Uterus (tissue), 3 donors: ENCODE measurements at regions not wholly inside any gene's neighbourhood (a gene's known extent, or its start where the extent isn't known, plus 50 kb on each side); places are given as distances from the start of the nearest gene placed in this dataset.

ENCODE experiments used
- DNase-seq, 2 donors: peaks; one replicate each; pipeline ENCODE4 v3.0.0-alpha.2; 2019 to 2020
- H3K27ac ChIP-seq, 2 donors: fragments of 200-600 bp; sonication (generic); 1 replicate in 1 of 2; 2 replicates in 1 of 2; pipeline ENCODE4 v1.5.1; 2016 to 2018
- H3K27me3 ChIP-seq, 2 donors: fragments of 200-600 bp; sonication (generic); one replicate each; pipeline ENCODE4 v1.5.1; 2018 to 2019; ENCODE audit warnings: control low read depth in 1 of 2
- H3K36me3 ChIP-seq, 2 donors: fragments of 200-600 bp; sonication (generic); one replicate each; pipeline ENCODE4 v1.5.1; 2019; ENCODE audit warnings: control low read depth in 1 of 2
- H3K4me1 ChIP-seq, 2 donors: fragments of 200-600 bp; sonication (generic); one replicate each; pipeline ENCODE4 v1.5.1; 2018 to 2019; ENCODE audit warnings: control low read depth in 1 of 2
- H3K4me3 ChIP-seq, 2 donors: fragments of 200-600 bp; sonication (generic); 1 replicate in 1 of 2; 2 replicates in 1 of 2; pipeline ENCODE4 v1.5.1; 2018 to 2019; ENCODE audit warnings: mild to moderate bottlenecking in 1 of 2
- H3K9me3 ChIP-seq, 2 donors: fragments of 200-600 bp; sonication (generic); one replicate each; pipeline ENCODE4 v1.5.1; 2019; ENCODE audit warnings: control low read depth in 1 of 2
- POLR2A ChIP-seq, 2 donors: fragments of 450-650 bp; IDR thresholded peaks; one replicate each; pipeline ENCODE4 v1.6.1; 2016; ENCODE audit warnings: antibody characterized with exemption in 2 of 2, mild to moderate bottlenecking in 1 of 2, moderate library complexity in 1 of 2
- intact Hi-C: fragments of 100-400 bp; cut with DNase I; formaldehyde crosslinking; loops from one replicate; pipeline ENCODE4 v1.15.1; 2023; ENCODE audit warnings: low total_unique reads
- TF ChIP-seq, protein P1 (sequence below), 4 experiments: fragments of 200-600 bp in 2 of 4; fragments of 450-650 bp in 2 of 4; sonication (generic) in 2 of 4; IDR thresholded peaks; one replicate each; pipeline ENCODE4 v1.5.1; 2016 to 2019; ENCODE audit warnings: antibody characterized with exemption in 4 of 4, mild to moderate bottlenecking in 2 of 4, moderate library complexity in 1 of 4
- donor health status: DM: yes; HTN: yes; CAD: no.

DNA sequence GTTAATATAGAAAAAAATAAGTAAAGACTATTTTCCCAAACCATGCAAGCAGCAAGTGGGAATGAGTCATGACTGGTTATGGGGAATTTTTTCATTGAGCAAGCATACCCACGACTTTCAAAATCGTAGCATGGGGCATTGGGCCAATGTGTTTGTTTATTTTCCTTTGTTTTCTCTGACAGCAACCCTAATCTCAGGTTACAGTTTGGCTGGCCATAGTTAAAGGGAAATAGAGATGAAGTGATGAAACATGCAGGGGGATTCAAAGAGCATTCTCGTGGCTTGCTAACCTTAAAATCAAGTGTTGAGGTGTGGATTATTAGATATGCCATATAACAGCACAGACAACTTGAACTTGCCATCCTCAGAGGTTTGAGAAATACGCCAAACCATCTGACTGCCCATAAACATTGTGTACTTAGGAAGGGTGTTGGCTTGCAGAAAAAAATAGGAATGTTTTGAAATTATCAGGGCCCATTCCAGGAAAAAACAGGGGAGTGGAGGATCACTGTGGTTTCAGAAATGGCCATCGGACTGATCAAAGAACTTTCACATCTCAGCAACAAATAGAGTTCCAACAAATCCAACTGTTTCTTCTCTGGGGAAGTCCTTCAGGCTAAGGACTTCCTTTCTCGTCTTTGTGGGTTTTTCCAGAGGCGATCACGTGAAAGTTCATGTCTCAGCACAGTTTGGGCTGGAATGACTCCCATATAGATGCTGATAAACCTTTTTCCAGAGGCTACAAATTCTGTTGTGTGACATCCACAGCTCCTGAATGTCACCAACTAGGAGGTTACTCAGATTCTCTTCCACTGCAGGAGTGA is 259.1 kb downstream of the SYK start:
- H3K27me3 ChIP-seq = no peaks in the 10 kb centered on the region
- no peak overlapping the region for H3K4me3 ChIP-seq
- peaks cover 0 to 9% of the 10 kb centered on the region in 2 donors for H3K4me1 ChIP-seq
- no peak for TF ChIP-seq POLR2A (IDR thresholded peaks at IDR 0.05)
- TF ChIP-seq, protein P1, sequence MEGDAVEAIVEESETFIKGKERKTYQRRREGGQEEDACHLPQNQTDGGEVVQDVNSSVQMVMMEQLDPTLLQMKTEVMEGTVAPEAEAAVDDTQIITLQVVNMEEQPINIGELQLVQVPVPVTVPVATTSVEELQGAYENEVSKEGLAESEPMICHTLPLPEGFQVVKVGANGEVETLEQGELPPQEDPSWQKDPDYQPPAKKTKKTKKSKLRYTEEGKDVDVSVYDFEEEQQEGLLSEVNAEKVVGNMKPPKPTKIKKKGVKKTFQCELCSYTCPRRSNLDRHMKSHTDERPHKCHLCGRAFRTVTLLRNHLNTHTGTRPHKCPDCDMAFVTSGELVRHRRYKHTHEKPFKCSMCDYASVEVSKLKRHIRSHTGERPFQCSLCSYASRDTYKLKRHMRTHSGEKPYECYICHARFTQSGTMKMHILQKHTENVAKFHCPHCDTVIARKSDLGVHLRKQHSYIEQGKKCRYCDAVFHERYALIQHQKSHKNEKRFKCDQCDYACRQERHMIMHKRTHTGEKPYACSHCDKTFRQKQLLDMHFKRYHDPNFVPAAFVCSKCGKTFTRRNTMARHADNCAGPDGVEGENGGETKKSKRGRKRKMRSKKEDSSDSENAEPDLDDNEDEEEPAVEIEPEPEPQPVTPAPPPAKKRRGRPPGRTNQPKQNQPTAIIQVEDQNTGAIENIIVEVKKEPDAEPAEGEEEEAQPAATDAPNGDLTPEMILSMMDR (IDR thresholded peaks at IDR 0.05) = no peak
- no peaks in the 10 kb centered on the region for H3K9me3 ChIP-seq
- intact Hi-C loops = no loop called here
- DNase-seq = peak; percentile 69 to 88
- H3K36me3 ChIP-seq = no peaks in the 10 kb centered on the region
- peak overlapping the region; percentile 74 to 87 for H3K27ac ChIP-seq

DNA sequence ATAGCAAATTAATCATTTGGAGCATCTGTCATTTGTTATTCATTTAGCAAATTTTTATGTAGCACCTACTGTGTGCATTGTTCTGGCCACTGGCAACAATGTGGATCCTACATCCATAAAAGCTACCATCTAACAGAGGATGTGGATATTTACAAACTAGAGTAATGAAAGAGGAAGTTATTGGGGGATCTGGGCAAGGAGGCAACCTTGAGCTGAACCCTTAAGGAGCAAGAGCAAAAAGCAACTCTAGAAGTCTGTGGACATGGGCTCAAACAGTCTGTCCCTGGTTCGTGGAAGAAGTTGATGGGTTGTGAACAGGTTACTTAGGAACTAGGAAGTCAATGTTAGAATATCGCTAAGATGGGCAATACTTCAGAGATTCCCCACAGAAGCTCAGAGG is 259.9 kb downstream of the SYK start:
- peak overlapping the region; percentile 74 to 87 for H3K27ac ChIP-seq
- no peak for DNase-seq
- H3K4me3 ChIP-seq = no peak overlapping the region
- TF ChIP-seq, protein P1 (IDR thresholded peaks at IDR 0.05) = no peak
- TF ChIP-seq POLR2A (IDR thresholded peaks at IDR 0.05) = no peak
- H3K27me3 ChIP-seq = no peaks in the 10 kb centered on the region
- no peaks in the 10 kb centered on the region for H3K36me3 ChIP-seq
- no peaks in the 10 kb centered on the region for H3K9me3 ChIP-seq
- peaks cover 0 to 9% of the 10 kb centered on the region in 2 donors for H3K4me1 ChIP-seq
- intact Hi-C loops = no loop called here

DNA sequence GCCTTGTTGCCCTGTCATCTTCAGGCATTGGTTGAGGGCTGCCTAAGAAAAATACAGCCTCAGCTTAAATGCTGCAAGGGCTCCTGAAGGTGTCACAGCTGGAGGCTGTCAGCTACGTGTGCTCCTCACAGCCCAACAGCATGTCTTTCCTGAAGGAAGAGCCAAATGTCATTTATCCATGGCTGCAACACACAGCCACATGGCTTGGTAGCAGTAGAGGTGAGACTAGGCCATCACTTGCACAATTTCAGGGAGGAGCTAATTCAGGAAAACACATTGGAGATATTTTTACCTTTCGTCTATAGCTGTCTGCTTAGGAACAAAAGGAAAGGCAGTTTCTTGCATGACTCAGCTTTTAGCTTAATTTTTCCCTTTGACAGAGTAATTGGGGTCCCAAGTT is 260.7 kb downstream of the SYK start:
- peak in 1 of 2 donors; percentile 14 for DNase-seq
- intact Hi-C loops = no loop called here
- no peaks in the 10 kb centered on the region for H3K9me3 ChIP-seq

DNA sequence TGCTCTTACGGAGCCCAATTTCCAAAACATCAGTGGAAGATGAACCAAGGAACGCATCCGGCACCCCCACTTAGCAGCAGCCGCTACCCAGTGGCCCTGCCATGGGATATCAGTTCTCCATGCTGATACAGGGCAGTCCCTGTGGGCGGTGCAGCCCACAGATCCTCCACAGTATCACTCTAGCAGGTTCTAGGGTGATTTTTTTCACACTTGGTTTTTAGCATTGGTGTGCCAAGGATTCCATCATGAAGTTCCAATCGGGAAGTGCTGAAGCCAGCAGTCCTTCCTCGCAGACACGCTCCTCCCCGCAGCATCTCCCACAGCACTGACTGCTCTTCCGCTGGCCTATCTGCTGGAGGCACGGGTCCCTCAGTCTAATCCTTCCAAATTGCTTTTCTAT is 261.9 kb downstream of the SYK start:
- Histone ChIP-seq H3K9me3 (no peaks in the 10 kb centered on the region), H3K4me3 (no peak overlapping the region), H3K27me3 (no peaks in the 10 kb centered on the region), H3K36me3 (no peaks in the 10 kb centered on the region), H3K27ac (no peak overlapping the region), H3K4me1 (peaks cover 0 to 9% of the 10 kb centered on the region in 2 donors)
- TF ChIP-seq, protein P1 (IDR thresholded peaks at IDR 0.05) = no peak
- no peak for TF ChIP-seq POLR2A (IDR thresholded peaks at IDR 0.05)
- intact Hi-C loops = no loop called here
- no peak for DNase-seq

More for the DNA sequence above, 260.7 kb downstream of the SYK start:
- Histone ChIP-seq H3K4me3 (no peak overlapping the region), H3K27ac (peak overlapping the region in 1 of 2 donors; percentile 74), H3K36me3 (no peaks in the 10 kb centered on the region), H3K4me1 (peaks cover 0 to 9% of the 10 kb centered on the region in 2 donors), H3K27me3 (no peaks in the 10 kb centered on the region)
- TF ChIP-seq, protein P1 (IDR thresholded peaks at IDR 0.05) = no peak
- no peak for TF ChIP-seq POLR2A (IDR thresholded peaks at IDR 0.05)

DNA sequence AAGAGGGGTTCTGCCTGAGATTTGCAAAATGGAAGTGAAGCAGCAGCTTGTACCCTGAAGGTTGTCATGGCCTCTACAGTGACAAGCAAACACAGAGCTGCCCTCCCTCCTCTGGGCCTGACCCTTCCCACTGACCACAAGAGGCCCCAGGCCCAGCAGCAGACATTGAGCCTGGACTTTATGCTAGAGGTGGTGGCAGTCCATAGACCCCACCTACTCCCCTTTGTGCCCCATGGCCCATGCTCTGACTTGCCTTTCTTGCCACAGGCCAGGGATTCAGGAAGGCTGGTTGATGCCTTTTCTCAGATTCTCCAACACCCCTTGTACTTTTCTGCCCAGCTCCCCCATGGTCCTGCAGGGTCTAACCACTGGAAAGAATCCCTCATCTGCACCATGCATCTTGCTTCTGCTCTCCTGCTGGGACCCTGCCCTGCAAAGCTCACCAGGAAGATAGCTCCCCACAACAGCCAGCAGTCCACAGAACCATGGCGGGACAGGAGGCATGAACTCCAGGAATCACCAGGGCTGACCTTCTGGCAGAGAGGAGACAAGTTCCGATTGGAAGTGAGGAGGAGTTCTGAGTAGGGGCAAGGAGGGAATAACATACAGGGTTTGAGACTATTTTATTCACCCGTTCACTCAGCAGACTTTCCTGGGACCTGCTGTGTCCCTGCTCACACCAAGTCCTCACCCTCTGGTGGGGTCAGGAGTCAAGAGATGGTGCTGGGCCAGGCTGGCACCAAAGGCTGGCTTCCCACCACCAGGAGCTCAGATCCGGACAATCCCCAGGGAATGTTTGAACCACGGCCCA is 263.8 kb downstream of the SYK start:
- Histone ChIP-seq H3K9me3 (no peaks in the 10 kb centered on the region), H3K36me3 (no peaks in the 10 kb centered on the region), H3K4me3 (no peak overlapping the region), H3K27me3 (no peaks in the 10 kb centered on the region), H3K27ac (no peak overlapping the region), H3K4me1 (peaks cover 0 to 9% of the 10 kb centered on the region in 2 donors)
- DNase-seq = no peak
- no peak for TF ChIP-seq POLR2A (IDR thresholded peaks at IDR 0.05)
- TF ChIP-seq, protein P1 (IDR thresholded peaks at IDR 0.05) = no peak
- intact Hi-C loops = no loop called here
